ENCODE measurements at regions not wholly inside any gene's neighbourhood (a gene's known extent, or its start where the extent isn't known, plus 50 kb on each side); places are given as distances from the start of the nearest gene placed in this dataset.
A peak's percentile ranks its signal among the peaks of the same experiment; 100 is the strongest.

- no peak overlapping the region for H3K4me3 Mint-ChIP-seq (ENCODE audit: unreplicated experiment)
- no peaks in the 10 kb centered on the region for H3K9me3 Mint-ChIP-seq (ENCODE audit: unreplicated experiment)
- intact Hi-C loops (cut with micrococcal nuclease), result no loop called here
- peak; percentile 37 for DNase-seq (ENCODE audit: unreplicated experiment)
- ChIA-PET POLR2A (interaction anchor here (0.8 to 1.4 kb wide), 6 partner anchors 12 to 27 kb away, joined by 3 to 5 read pairs (median 3); no protein-coding TSS in a partner anchor), CTCF (interaction anchor here (0.6 to 1.2 kb wide), 3 partner anchors 10 to 104 kb away, joined by 3 to 4 read pairs (median 3); no protein-coding TSS in a partner anchor)
- no peak for TF ChIP-seq CTCF (IDR thresholded peaks at IDR 0.05; ENCODE audit: unreplicated experiment)
- peaks cover 12% of the 10 kb centered on the region for H3K4me1 Mint-ChIP-seq (ENCODE audit: insufficient read depth, unreplicated experiment)
- no peaks in the 10 kb centered on the region for H3K36me3 Mint-ChIP-seq (ENCODE audit: insufficient read depth, unreplicated experiment)
- BruUV-seq (replicated peaks), result no TSS peak
- peaks cover 18% of the 10 kb centered on the region for H3K27me3 Mint-ChIP-seq (ENCODE audit: insufficient read depth, unreplicated experiment)
- H3K27ac Mint-ChIP-seq (ENCODE audit: low read depth, unreplicated experiment), result no peak overlapping the region
These were observed 289.5 kb downstream of the SIPA1L2 start for GRCh38 chr1:232340446-232340845.

- Mint-ChIP-seq H3K36me3 (ENCODE audit: insufficient read depth, unreplicated experiment) (no peaks in the 10 kb centered on the region), H3K9me3 (ENCODE audit: unreplicated experiment) (no peaks in the 10 kb centered on the region), H3K4me3 (ENCODE audit: unreplicated experiment) (no peak overlapping the region), H3K27me3 (ENCODE audit: insufficient read depth, unreplicated experiment) (peaks cover 18% of the 10 kb centered on the region), H3K27ac (ENCODE audit: low read depth, unreplicated experiment) (no peak overlapping the region), H3K4me1 (ENCODE audit: insufficient read depth, unreplicated experiment) (peaks cover 26% of the 10 kb centered on the region)
- ChIA-PET POLR2A (interaction anchor here (1.1 to 1.4 kb wide), 4 partner anchors 14 to 113 kb away, joined by 3 to 5 read pairs (median 3); no protein-coding TSS in a partner anchor), CTCF (interaction anchor here (0.9 to 1.1 kb wide), 3 partner anchors 14 to 583 kb away, joined by 3 to 4 read pairs (median 3); no protein-coding TSS in a partner anchor)
- TF ChIP-seq CTCF (IDR thresholded peaks at IDR 0.05; ENCODE audit: unreplicated experiment), result no peak
- DNase-seq (ENCODE audit: unreplicated experiment), result no peak
- intact Hi-C loops (cut with micrococcal nuclease), result loop anchor here (10.0 kb wide), 1 partner anchor 286 kb away; no protein-coding TSS in a partner anchor
- BruUV-seq (replicated peaks), result no TSS peak
These were observed 290.9 kb downstream of the SIPA1L2 start for GRCh38 chr1:232339073-232339472.

GRCh38 chr1:232335741-232336293 lies 294.1 kb downstream of the SIPA1L2 start:
- H3K36me3 Mint-ChIP-seq (ENCODE audit: insufficient read depth, unreplicated experiment), result no peaks in the 10 kb centered on the region
- ChIA-PET CTCF (interaction anchor here (0.6 to 1.3 kb wide), 7 partner anchors 11 to 291 kb away, joined by 3 to 7 read pairs (median 3); no protein-coding TSS in a partner anchor), POLR2A (interaction anchor here (0.7 to 2.9 kb wide), 7 partner anchors 15 to 292 kb away, joined by 3 to 16 read pairs (median 5); no protein-coding TSS in a partner anchor)
- no peak overlapping the region for H3K4me3 Mint-ChIP-seq (ENCODE audit: unreplicated experiment)
- intact Hi-C loops (cut with micrococcal nuclease), result loop anchor here (10.0 kb wide), 1 partner anchor 289 kb away; no protein-coding TSS in a partner anchor
- H3K27ac Mint-ChIP-seq (ENCODE audit: low read depth, unreplicated experiment), result no peak overlapping the region
- no peak for DNase-seq (ENCODE audit: unreplicated experiment)
- no TSS peak for BruUV-seq (replicated peaks)
- peaks cover 29% of the 10 kb centered on the region for H3K4me1 Mint-ChIP-seq (ENCODE audit: insufficient read depth, unreplicated experiment)
- H3K9me3 Mint-ChIP-seq (ENCODE audit: unreplicated experiment), result no peaks in the 10 kb centered on the region
- H3K27me3 Mint-ChIP-seq (ENCODE audit: insufficient read depth, unreplicated experiment), result peaks cover 18% of the 10 kb centered on the region
- no peak for TF ChIP-seq CTCF (IDR thresholded peaks at IDR 0.05; ENCODE audit: unreplicated experiment)

GRCh38 chr1:232335261-232335660 lies 294.7 kb downstream of the SIPA1L2 start:
- Mint-ChIP-seq H3K9me3 (ENCODE audit: unreplicated experiment) (no peaks in the 10 kb centered on the region), H3K27ac (ENCODE audit: low read depth, unreplicated experiment) (no peak overlapping the region), H3K36me3 (ENCODE audit: insufficient read depth, unreplicated experiment) (no peaks in the 10 kb centered on the region), H3K27me3 (ENCODE audit: insufficient read depth, unreplicated experiment) (peaks cover 18% of the 10 kb centered on the region), H3K4me1 (ENCODE audit: insufficient read depth, unreplicated experiment) (peaks cover 23% of the 10 kb centered on the region), H3K4me3 (ENCODE audit: unreplicated experiment) (no peak overlapping the region)
- no TSS peak for BruUV-seq (replicated peaks)
- intact Hi-C loops (cut with micrococcal nuclease), result loop anchor here (10.0 kb wide), 1 partner anchor 290 kb away; no protein-coding TSS in a partner anchor
- CTCF ChIA-PET, result interaction anchor here (0.6 to 1.3 kb wide), 8 partner anchors 10 to 292 kb away, joined by 3 to 7 read pairs (median 3); no protein-coding TSS in a partner anchor
- TF ChIP-seq CTCF (IDR thresholded peaks at IDR 0.05; ENCODE audit: unreplicated experiment), result no peak
- POLR2A ChIA-PET, result interaction anchor here (0.6 to 2.9 kb wide), 10 partner anchors 12 to 675 kb away, joined by 3 to 16 read pairs (median 5); no protein-coding TSS in a partner anchor
- no peak for DNase-seq (ENCODE audit: unreplicated experiment)

Measured in MCF 10A (cell line).